ENCODE measurements at regions not wholly inside any gene's neighbourhood (a gene's known extent, or its start where the extent isn't known, plus 50 kb on each side); places are given as distances from the start of the nearest gene placed in this dataset.

- TF ChIP-seq GATA3 (IDR thresholded peaks at IDR 0.05; ENCODE audit: low read depth, low read length), result no peak
- no peak for TF ChIP-seq GATA2 (IDR thresholded peaks at IDR 0.05; ENCODE audit: low read depth, low read length)
Observed at GRCh38 chr14:76639606-76640229, 121.5 kb upstream of the VASH1 start.

- TF ChIP-seq GATA3 (IDR thresholded peaks at IDR 0.05; ENCODE audit: low read depth, low read length) (no peak), GATA2 (IDR thresholded peaks at IDR 0.05; ENCODE audit: low read depth, low read length) (no peak)
Observed at GRCh38 chr14:76640923-76641395, 120.3 kb upstream of the VASH1 start.

- no peak for TF ChIP-seq GATA3 (IDR thresholded peaks at IDR 0.05; ENCODE audit: low read depth, low read length)
- TF ChIP-seq GATA2 (IDR thresholded peaks at IDR 0.05; ENCODE audit: low read depth, low read length), result no peak
Observed at GRCh38 chr14:76641541-76641940, 119.7 kb upstream of the VASH1 start.

- TF ChIP-seq GATA3 (IDR thresholded peaks at IDR 0.05; ENCODE audit: low read depth, low read length) (no peak), GATA2 (IDR thresholded peaks at IDR 0.05; ENCODE audit: low read depth, low read length) (no peak)
Observed at GRCh38 chr14:76643887-76644286, 117.4 kb upstream of the VASH1 start.

GRCh38 chr14:76644855-76645518 is 116.3 kb upstream of the VASH1 start:
- TF ChIP-seq GATA3 (IDR thresholded peaks at IDR 0.05; ENCODE audit: low read depth, low read length) (no peak), GATA2 (IDR thresholded peaks at IDR 0.05; ENCODE audit: low read depth, low read length) (no peak)

- TF ChIP-seq GATA3 (IDR thresholded peaks at IDR 0.05; ENCODE audit: low read depth, low read length) (no peak), GATA2 (IDR thresholded peaks at IDR 0.05; ENCODE audit: low read depth, low read length) (no peak)
Observed at GRCh38 chr14:76647697-76648298, 113.5 kb upstream of the VASH1 start.

- TF ChIP-seq GATA3 (IDR thresholded peaks at IDR 0.05; ENCODE audit: low read depth, low read length), result no peak
- no peak for TF ChIP-seq GATA2 (IDR thresholded peaks at IDR 0.05; ENCODE audit: low read depth, low read length)
Observed at GRCh38 chr14:76651410-76652055, 109.7 kb upstream of the VASH1 start.

- TF ChIP-seq GATA3 (IDR thresholded peaks at IDR 0.05; ENCODE audit: low read depth, low read length) (no peak), GATA2 (IDR thresholded peaks at IDR 0.05; ENCODE audit: low read depth, low read length) (no peak)
Observed at GRCh38 chr14:76653875-76654572, 107.2 kb upstream of the VASH1 start.

GRCh38 chr14:76654573-76655108 is 106.6 kb upstream of the VASH1 start:
- no peak for TF ChIP-seq GATA2 (IDR thresholded peaks at IDR 0.05; ENCODE audit: low read depth, low read length)
- TF ChIP-seq GATA3 (IDR thresholded peaks at IDR 0.05; ENCODE audit: low read depth, low read length), result no peak

GRCh38 chr14:76655331-76655730 is 105.9 kb upstream of the VASH1 start:
- TF ChIP-seq GATA2 (IDR thresholded peaks at IDR 0.05; ENCODE audit: low read depth, low read length) (no peak), GATA3 (IDR thresholded peaks at IDR 0.05; ENCODE audit: low read depth, low read length) (no peak)

GRCh38 chr14:76656592-76656991 is 104.7 kb upstream of the VASH1 start:
- TF ChIP-seq GATA3 (IDR thresholded peaks at IDR 0.05; ENCODE audit: low read depth, low read length) (no peak), GATA2 (IDR thresholded peaks at IDR 0.05; ENCODE audit: low read depth, low read length) (no peak)

GRCh38 chr14:76657404-76657803 is 103.9 kb upstream of the VASH1 start:
- no peak for TF ChIP-seq GATA3 (IDR thresholded peaks at IDR 0.05; ENCODE audit: low read depth, low read length)
- TF ChIP-seq GATA2 (IDR thresholded peaks at IDR 0.05; ENCODE audit: low read depth, low read length), result no peak

- TF ChIP-seq GATA3 (IDR thresholded peaks at IDR 0.05; ENCODE audit: low read depth, low read length), result no peak
- TF ChIP-seq GATA2 (IDR thresholded peaks at IDR 0.05; ENCODE audit: low read depth, low read length), result no peak
Observed at GRCh38 chr14:76657846-76658245, 103.4 kb upstream of the VASH1 start.

GRCh38 chr14:76662580-76662979 is 98.7 kb upstream of the VASH1 start:
- TF ChIP-seq GATA2 (IDR thresholded peaks at IDR 0.05; ENCODE audit: low read depth, low read length) (no peak), GATA3 (IDR thresholded peaks at IDR 0.05; ENCODE audit: low read depth, low read length) (no peak)

All from SH-SY5Y (cell line).